HG02970 (cell line): ENCODE measurements at regions not wholly inside any gene's neighbourhood (a gene's known extent, or its start where the extent isn't known, plus 50 kb on each side); places are given as distances from the start of the nearest gene placed in this dataset.

Experiments
- ATAC-seq: cut with Tn5 transposase; IDR thresholded peaks from one replicate; pipeline ENCODE4 v1.9.1; 2021; ENCODE audit warnings: mild to moderate bottlenecking, moderate library complexity, moderate number of reproducible peaks; ENCODE audit not compliant: unreplicated experiment, low FRiP score

- no peak for ATAC-seq
Observed at GRCh38 chr16:82567175-82567574, 59.6 kb upstream of the CDH13 start.

- no peak for ATAC-seq
Observed at GRCh38 chr16:82563401-82563800, 63.4 kb upstream of the CDH13 start.

GRCh38 chr16:82562183-82562683, 64.5 kb upstream of the CDH13 start:
- no peak for ATAC-seq

- ATAC-seq = no peak
Observed at GRCh38 chr16:82560805-82561325, 65.9 kb upstream of the CDH13 start.

- no peak for ATAC-seq
Observed at GRCh38 chr16:82544378-82545160, 82.2 kb upstream of the CDH13 start.

GRCh38 chr16:82542714-82543113, 84.1 kb upstream of the CDH13 start:
- ATAC-seq = no peak

- ATAC-seq = no peak
Observed at GRCh38 chr16:82541103-82541502, 85.7 kb upstream of the CDH13 start.

- no peak for ATAC-seq
Observed at GRCh38 chr16:82535764-82536163, 91.0 kb upstream of the CDH13 start.

- ATAC-seq = no peak
Observed at GRCh38 chr16:82535262-82535661, 91.5 kb upstream of the CDH13 start.

GRCh38 chr16:82533189-82533588, 93.6 kb upstream of the CDH13 start:
- no peak for ATAC-seq

GRCh38 chr16:82530883-82531282, 95.9 kb upstream of the CDH13 start:
- ATAC-seq = no peak

GRCh38 chr16:82527101-82527500, 99.7 kb upstream of the CDH13 start:
- no peak for ATAC-seq

- ATAC-seq = no peak
Observed at GRCh38 chr16:82524976-82525375, 101.8 kb upstream of the CDH13 start.

GRCh38 chr16:82523815-82524214, 103.0 kb upstream of the CDH13 start:
- ATAC-seq = no peak

- no peak for ATAC-seq
Observed at GRCh38 chr16:82522026-82522425, 104.7 kb upstream of the CDH13 start.

- ATAC-seq = no peak
Observed at GRCh38 chr16:82518811-82519210, 108.0 kb upstream of the CDH13 start.

GRCh38 chr16:82514262-82514661, 112.5 kb upstream of the CDH13 start:
- no peak for ATAC-seq

GRCh38 chr16:82510789-82511305, 115.9 kb upstream of the CDH13 start:
- ATAC-seq = no peak

- no peak for ATAC-seq
Observed at GRCh38 chr16:82509691-82510430, 116.9 kb upstream of the CDH13 start.

- no peak for ATAC-seq
Observed at GRCh38 chr16:82506692-82507670, 119.8 kb upstream of the CDH13 start.
